BE2C (cell line): ENCODE measurements at regions not wholly inside any gene's neighbourhood (a gene's known extent, or its start where the extent isn't known, plus 50 kb on each side); places are given as distances from the start of the nearest gene placed in this dataset.

Experiments
- DNase-seq: peaks from one replicate; pipeline ENCODE4 v3.0.0-alpha.2; 2020
- H3K27me3 ChIP-seq: fragments of 250-450 bp; sonication (Bioruptor Pico); 2 replicates; pipeline ENCODE4 v1.5.1; 2020; ENCODE audit warnings: mild to moderate bottlenecking
- H3K36me3 ChIP-seq: fragments of 250-450 bp; sonication (Bioruptor Pico); 2 replicates; pipeline ENCODE4 v1.5.1; 2020; ENCODE audit warnings: mild to moderate bottlenecking
- H3K4me1 ChIP-seq: fragments of 250-450 bp; sonication (Bioruptor Pico); 2 replicates; pipeline ENCODE4 v1.5.1; 2020
- H3K4me3 ChIP-seq: 2 replicates; pipeline ENCODE4 v1.5.1; 2011; ENCODE audit warnings: low read depth, low read length
- H3K9me3 ChIP-seq: fragments of 250-450 bp; sonication (Bioruptor Pico); 2 replicates; pipeline ENCODE4 v1.5.1; 2020
- CTCF ChIP-seq: IDR thresholded peaks from 2 replicates; pipeline ENCODE4 v1.5.1; 2012; ENCODE audit warnings: mild to moderate bottlenecking, low read depth, low read length

GRCh38 chr6:119440953-119441352 is 91.4 kb upstream of the MAN1A1 start:
- DNase-seq, result no peak
- no peak for TF ChIP-seq CTCF
- Histone ChIP-seq H3K4me3 (no peak overlapping the region), H3K36me3 (no peaks in the 10 kb centered on the region), H3K9me3 (no peaks in the 10 kb centered on the region), H3K27me3 (no peaks in the 10 kb centered on the region), H3K4me1 (no peaks in the 10 kb centered on the region)

- Histone ChIP-seq H3K9me3 (no peaks in the 10 kb centered on the region), H3K27me3 (no peaks in the 10 kb centered on the region), H3K4me3 (no peak overlapping the region), H3K36me3 (no peaks in the 10 kb centered on the region), H3K4me1 (no peaks in the 10 kb centered on the region)
- no peak for DNase-seq
- TF ChIP-seq CTCF, result no peak
Measured at GRCh38 chr6:119436583-119436982, 87.0 kb upstream of the MAN1A1 start.

- H3K36me3 ChIP-seq, result no peaks in the 10 kb centered on the region
- TF ChIP-seq CTCF, result no peak
- no peak overlapping the region for H3K4me3 ChIP-seq
- H3K9me3 ChIP-seq, result no peaks in the 10 kb centered on the region
- no peaks in the 10 kb centered on the region for H3K4me1 ChIP-seq
- H3K27me3 ChIP-seq, result no peaks in the 10 kb centered on the region
- no peak for DNase-seq
Measured at GRCh38 chr6:119431799-119432198, 82.2 kb upstream of the MAN1A1 start.

- no peak overlapping the region for H3K4me3 ChIP-seq
- no peak for DNase-seq
- no peak for TF ChIP-seq CTCF
Measured at GRCh38 chr6:119430805-119431204, 81.2 kb upstream of the MAN1A1 start.

GRCh38 chr6:119428633-119429032 is 79.1 kb upstream of the MAN1A1 start:
- Histone ChIP-seq H3K36me3 (no peaks in the 10 kb centered on the region), H3K4me1 (no peaks in the 10 kb centered on the region), H3K4me3 (no peak overlapping the region), H3K27me3 (no peaks in the 10 kb centered on the region), H3K9me3 (no peaks in the 10 kb centered on the region)
- no peak for TF ChIP-seq CTCF
- no peak for DNase-seq

More at GRCh38 chr6:119430805-119431204, 81.2 kb upstream of the MAN1A1 start:
- H3K9me3 ChIP-seq, result no peaks in the 10 kb centered on the region
- H3K4me1 ChIP-seq, result no peaks in the 10 kb centered on the region
- no peaks in the 10 kb centered on the region for H3K27me3 ChIP-seq
- H3K36me3 ChIP-seq, result no peaks in the 10 kb centered on the region

GRCh38 chr6:119426619-119427018 is 77.1 kb upstream of the MAN1A1 start:
- DNase-seq, result no peak
- no peak overlapping the region for H3K4me3 ChIP-seq
- H3K36me3 ChIP-seq, result no peaks in the 10 kb centered on the region
- H3K27me3 ChIP-seq, result no peaks in the 10 kb centered on the region
- no peaks in the 10 kb centered on the region for H3K9me3 ChIP-seq
- no peak for TF ChIP-seq CTCF
- H3K4me1 ChIP-seq, result no peaks in the 10 kb centered on the region
